HG02884 (cell line): ENCODE measurements at regions not wholly inside any gene's neighbourhood (a gene's known extent, or its start where the extent isn't known, plus 50 kb on each side); places are given as distances from the start of the nearest gene placed in this dataset.

Experiments
- ATAC-seq: cut with Tn5 transposase; IDR thresholded peaks from one replicate; pipeline ENCODE4 v1.9.1; 2021; ENCODE audit warnings: mild to moderate bottlenecking, moderate library complexity; ENCODE audit not compliant: unreplicated experiment

DNA sequence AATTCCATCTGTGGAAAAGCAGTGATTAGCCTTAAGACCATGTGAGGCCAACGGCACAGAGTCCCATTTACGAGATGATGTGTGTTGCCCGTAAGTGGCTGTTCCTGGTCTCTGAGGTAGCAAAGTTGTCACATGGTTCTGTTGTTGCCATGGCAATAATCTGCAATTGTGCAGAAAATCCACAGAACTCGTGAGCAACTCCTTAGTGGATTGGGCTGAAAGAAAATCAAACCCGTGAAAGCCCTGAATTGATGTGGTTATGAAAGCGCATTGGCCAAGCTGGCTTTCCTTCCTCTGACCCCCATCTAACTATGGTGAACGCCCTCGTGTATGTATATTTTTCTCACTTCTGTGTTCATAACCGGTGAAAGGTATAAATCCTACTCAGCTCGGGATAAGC, 614.7 kb downstream of the EBF1 start:
- ATAC-seq: no peak

DNA sequence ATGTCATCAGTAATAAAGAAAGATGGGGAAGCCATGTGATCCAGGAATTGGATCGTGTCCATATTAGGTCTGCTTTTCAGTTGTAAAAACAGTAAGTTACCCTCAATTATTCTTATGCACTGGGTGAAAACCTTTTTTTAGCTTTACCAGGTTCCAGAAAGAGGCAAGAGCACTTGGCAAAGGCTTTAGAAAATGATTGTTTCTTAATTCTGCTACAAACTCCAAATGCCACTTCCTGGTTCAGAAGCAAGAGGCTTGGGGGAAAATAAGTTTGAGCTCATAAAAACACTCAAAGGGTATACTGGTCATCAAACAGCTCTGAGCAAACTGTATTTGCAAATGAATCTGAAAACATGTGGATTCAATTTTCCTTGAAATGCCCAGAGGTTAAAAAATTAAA, 615.6 kb downstream of the EBF1 start:
- ATAC-seq: no peak

DNA sequence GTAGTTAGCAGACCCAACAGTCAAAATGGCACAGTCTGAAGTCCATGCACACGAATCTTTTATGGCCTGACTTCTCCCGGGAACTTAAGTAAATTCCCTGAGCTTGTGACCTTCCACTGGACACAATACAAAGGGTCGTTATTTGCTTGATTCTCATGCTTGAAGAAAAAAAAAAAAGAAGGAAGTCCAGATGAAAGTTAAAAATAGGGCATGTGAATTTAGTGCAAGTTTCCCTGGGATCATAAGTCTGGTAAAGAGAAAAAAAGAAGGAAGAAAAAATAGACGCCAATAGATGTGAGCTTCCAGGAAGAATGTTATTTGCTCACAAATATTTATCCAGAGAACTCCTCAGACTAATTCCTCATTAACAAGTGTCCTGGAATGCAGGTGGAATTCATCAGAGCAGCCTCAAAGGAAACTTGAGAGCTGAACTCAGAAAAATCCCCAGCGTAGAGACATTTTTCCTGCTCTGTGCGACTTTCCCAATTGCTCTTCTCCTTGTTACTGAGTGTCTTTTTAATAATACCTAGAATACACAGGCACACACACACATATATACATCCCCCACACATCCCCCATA, 616.3 kb downstream of the EBF1 start:
- ATAC-seq: no peak

DNA sequence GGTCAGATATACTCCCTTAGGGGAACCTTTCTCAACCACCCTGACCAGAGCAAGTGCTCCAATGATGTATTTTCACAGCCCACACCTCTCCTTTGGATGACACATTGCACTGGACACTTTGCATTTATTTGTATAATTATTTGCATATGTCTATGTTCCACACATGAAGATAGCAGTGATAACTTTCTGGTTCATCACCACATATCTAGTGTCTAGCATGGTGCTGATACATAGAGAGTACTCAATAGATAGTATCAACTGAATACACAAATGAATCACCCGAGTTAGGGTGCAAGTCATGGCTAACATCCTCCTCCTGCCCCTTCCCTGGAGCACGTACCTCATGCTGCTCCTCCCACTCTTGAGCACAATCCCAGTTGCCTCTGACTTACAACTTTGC, 617.6 kb downstream of the EBF1 start:
- ATAC-seq: no peak

DNA sequence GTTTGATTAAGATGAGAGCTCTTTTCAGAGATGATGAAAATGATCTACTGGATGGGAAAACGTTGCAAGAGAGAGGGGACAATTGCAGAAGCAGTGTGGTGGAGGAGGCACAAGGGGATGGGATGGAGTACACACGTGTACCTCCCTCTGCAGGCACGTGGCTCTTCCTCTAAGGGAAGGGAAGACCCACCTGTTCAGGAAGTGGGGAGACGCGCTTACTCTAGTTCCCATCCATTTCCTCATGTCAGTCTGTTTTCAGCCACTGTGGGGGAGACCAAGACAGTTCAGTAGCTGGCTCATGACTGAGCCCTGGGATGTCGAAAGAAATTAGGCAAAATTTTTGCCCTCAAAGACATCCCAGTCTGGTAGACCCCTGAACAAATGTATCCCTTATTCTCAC, 619.2 kb upstream of the CLINT1 start:
- no peak for ATAC-seq

DNA sequence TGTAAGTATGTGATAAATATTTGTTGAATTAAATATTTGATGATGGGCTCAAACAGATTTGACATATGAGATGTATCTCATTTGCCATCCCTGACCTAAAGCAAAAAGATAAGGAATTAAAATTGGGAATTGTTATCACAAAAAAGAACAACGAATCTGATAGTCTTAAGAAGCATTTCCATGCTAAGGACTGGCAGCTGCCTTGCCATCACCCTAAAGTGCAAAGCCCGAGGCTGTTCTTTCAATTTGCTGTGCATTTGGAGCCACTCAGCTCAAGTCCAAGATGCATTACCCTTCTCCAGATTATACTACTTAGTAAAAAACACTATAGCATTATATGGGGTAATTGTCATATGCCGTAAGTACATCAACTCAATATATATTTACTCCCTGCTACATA, 618.3 kb upstream of the CLINT1 start:
- ATAC-seq: no peak

DNA sequence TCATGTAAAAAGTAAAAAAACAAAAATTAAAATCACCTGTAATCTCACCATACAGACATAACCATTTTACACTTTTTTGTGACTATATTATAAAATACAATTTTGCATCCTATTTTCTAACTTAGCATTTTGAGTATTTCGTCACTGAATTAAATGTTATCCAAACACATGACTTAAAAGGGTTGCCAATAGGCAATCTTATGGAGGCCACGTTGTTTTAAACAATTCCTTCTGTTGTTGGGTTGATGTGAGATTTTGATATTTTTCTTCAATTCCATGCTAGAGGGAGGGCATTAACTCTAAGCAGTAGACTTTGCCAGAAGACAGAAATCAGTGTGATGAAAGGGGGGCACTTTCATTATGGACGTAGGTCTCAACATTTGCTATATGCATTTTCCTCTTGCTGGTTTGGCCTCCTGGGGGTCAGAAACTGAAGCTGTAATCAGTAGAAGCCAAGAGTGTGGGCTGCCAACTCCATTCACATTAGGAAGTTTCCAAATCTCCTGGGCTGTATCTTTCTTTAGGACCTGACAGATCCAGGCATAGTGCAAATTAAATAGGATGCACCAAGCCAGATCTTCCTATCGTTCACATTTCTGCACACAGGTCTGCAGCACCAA, 614.2 kb upstream of the CLINT1 start:
- ATAC-seq: no peak

DNA sequence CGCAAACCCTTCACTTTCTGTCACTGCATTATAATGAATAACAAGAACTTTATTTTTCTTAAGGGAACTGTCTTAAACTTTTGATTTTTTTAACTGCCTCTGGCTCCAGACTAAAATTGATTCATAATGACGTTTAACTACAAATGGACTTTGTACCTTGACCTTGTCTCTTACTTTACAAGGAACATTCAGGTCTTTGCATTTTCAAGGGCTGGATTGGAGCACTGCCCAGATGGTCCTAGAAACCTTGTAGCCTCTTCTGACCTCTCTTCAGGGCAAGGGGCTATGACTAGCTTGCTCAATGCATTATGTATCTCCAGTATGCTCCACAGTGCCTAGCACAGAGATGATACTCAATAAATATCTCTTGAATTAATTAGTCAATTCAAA, 612.6 kb upstream of the CLINT1 start:
- ATAC-seq: no peak

DNA sequence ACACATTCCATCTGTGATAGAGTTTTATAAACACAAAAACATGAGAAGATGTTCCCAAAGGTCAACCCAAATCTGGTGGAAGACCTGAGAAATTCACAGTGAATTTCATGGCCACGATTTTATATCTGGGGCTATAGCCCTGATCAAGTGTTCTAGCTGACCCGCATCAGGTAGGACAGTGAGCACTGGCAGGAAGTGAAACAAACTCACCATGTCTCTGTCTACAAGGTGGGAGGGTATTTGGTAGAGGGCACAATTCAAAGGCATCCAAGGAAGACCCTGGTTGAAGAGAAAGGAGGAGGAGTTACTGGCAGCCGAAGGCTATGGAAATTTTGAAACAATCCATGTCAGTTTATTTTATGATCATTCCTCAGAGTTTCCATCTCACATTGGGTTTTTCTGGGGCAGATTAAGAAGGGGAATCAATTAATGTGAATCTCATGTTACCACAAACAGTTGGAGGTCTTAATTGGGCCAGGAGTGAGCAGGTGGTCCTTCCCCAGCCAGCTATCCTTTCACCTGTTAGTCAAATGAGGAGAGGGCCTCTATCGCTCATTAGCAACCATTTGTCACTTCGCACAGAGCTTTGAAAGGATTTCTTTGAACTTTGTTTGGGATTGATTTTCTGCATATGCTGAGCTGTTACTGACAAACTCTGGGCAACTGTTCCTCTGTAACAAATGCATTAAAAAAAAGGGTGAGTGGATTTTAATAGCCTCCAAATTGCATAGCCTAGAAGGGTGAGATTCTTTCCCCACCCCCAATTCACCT, 612.0 kb upstream of the CLINT1 start:
- ATAC-seq: no peak

DNA sequence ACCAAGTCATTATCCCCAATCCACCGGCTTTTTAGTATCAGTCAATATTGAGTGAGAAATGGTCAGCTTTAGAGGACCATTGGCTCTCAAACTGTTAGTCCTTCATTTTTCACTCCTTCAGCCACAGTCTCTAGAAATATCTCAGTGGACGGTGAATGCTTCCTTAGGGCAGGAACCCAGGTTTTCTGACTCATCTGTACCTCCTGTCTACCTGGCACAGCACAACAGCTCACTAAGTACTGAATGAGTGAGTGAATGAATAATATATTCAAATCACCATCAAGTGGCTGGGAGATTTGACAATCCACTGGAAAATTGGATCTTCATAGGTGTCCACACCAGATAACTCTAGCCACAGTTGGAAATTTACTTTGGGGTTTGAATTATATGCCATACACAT, 609.5 kb upstream of the CLINT1 start:
- no peak for ATAC-seq

DNA sequence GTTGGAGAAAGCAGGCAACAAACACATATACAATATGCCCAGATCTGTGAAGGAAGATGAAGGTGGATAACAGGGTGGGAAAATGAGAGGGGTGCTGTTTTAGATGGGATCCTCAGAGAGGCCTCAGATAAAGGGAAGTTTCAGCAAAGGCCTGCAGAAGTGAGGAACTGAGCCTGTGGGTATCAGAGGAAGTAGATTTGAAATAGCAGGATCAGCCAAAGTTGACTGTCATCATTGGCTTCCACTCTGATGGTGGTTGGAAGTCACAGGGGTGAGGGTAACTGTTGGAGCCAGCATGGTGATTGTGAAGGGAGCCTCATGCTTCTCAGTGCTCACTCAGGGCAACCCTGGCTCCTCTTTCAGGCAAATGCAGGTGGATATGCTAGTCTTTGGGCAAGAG, 607.2 kb upstream of the CLINT1 start:
- no peak for ATAC-seq

DNA sequence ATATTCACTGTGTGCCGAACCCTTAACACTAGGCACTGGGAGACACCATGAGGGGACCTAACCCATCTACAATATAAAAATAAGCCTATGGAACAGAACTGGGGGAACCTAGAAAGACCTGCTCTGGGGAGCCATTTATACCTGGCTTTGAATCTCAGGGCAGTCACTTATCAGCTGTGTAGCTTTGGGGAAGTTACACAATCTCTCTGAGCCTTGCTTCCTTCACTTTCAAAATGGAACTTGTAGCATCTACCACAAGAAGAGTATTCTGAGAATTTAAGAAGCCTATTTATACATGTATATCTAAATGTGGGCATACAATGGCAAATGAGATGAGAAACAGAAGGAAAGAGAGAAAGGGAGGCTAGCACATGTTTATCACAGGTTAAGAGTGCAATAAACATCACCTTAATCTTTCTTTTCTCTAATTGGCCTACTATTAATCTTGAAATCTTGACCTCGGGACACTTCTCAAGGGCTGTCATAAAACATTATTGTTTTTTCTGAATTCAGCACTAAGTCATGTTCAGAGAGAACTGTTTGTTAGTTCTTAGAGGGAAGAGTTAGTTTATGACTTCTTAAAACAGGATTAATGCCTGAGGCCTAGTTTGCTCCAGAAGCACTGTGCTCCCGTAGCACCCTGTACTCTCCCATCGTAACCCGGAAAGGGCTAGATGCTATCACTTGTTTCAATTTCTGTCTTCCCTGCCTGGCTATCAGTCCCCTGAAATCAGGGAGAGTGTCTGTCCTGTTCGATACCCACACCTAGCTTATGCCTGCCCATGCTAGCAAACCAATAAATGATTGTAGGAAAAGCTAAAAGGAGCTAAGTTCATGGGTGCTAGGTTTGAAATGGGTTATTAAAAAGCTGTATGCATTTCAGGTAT, 606.4 kb upstream of the CLINT1 start:
- ATAC-seq: no peak

DNA sequence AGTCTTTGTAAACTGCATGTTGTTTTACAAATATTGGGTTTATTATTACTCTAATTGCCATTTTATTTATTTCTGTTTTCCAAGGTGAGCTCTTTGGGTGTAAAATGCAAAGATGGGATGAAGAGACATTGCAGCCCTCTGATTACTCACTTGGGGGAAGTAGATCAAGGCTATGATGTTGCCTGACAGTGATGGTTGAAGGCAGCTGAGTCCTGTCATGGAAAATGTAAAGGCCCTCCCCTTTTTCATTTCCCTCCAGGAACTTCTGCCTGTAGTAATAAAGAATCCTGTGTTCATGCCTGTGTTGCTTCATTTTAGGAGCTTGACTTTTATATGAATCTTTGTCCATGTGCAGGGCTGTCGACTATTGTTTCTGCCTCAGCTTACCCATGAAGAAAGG, 605.4 kb upstream of the CLINT1 start:
- ATAC-seq: no peak

DNA sequence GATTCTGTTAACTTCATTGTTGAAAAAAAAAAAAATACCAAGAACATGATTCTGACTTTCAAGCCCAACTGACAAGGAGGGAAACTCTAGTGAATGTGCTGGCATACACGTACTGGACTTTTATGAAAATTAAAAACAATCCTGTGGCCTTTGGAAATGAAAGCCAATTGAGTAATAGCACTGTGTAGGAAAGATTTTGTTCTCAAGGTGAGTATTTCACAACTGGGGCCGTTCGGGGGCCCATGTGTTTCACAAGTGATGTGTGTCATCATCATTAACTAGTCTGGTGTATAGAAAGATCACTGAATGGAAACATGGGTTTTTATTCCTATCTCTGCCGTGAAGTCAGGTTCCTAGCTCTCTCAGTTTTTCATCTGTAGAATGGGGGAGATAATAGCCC, 605.0 kb upstream of the CLINT1 start:
- no peak for ATAC-seq

DNA sequence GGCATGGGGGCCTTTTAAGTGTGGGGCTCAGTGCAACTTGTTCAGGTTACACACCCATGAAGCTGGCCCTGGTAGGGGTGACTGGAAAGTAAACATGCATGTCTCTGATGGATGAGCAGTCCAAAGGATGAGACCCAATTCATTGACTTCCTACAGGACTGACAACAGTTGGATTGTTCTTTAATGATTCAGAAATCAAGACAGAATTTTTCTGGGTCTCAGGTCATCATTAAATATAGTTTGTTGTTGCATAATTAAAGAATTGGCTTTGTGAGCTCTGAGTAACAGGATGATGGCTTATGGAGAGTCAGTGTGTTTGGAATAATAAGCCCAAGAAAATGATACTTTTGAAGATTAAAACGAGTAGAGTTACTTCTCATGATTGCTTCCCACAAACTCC, 604.2 kb upstream of the CLINT1 start:
- no peak for ATAC-seq

DNA sequence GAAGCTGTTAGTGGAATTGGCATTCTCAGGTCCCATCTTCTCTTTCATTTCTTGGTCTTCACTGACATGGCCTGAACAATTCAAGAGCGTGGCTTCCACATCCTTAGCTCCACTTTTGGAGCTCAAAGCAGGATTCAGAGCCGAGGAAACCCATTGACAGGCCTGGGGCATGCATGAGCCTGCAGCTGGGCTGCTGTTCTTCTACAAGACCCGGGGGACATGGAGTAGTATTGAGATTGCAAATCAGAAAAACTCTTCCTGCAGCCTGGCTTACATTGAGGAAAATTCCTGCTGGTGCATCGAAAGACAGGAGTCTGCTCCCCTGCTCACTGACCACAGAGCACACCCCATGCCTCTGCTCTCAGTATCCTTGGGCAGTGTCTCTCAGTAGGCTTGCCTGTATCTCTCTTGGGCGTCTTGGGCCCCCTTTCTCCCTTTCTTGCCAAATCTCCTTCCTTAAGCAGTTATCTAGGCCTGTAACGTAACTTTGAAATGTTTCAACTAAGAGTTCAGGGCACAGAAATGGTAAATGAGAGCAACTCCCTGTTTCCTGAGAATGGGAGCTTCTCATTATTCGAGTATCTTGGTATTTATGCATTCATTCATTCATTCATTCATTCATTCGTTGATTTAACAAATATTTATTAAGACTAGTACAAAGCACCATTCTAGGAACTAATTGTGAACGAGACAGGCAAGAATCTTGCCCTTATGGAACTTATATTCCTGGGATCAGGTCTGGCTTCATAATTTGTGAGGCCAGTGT, 603.6 kb upstream of the CLINT1 start:
- ATAC-seq: no peak

DNA sequence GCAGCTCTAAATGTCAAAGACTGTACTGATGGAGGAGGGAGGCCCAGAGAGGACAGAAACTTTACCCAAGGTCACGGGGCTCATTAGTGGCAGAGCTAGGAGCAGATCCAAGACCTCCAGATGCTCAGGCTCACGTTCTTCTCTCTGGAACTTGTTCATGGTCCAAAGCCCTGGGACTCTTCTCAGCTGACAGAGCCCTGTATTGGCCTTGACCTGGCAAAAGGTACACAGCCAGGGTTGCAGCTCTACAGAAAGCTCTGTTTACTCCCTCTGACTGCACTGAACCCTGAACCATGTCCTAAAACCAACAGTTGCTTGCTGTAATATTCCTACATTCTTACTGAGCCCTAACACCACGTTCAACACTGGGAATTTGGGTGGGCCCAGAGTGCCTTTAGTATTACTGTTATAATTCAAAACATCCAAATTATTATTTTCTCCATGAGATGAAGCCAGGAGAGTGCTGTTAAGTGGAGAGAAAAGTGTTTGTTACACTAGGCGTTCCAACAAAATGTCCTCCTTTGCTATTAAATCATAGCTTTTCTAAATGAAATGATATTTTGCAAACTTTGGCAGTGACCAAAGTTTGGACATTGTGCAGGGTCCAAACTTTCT, 602.4 kb upstream of the CLINT1 start:
- no peak for ATAC-seq

DNA sequence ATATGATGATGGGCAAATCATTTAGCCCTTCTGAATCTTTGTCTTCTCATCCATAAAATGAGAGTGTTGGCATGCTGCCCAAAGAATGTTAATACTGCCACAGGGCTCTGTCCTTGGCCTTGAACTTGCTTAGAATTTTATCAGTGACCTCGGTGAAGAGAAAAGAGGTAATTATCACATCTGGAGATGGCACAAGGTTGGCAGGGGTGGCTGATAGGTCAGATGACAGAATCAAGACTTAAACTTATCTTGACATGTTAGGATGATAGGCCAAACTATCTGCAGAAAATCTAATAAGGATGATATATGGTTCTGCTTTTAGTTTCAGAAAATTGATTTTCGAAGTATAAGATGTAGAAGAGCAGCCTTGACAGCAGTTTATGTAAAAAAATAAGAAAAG, 599.1 kb upstream of the CLINT1 start:
- ATAC-seq: no peak

DNA sequence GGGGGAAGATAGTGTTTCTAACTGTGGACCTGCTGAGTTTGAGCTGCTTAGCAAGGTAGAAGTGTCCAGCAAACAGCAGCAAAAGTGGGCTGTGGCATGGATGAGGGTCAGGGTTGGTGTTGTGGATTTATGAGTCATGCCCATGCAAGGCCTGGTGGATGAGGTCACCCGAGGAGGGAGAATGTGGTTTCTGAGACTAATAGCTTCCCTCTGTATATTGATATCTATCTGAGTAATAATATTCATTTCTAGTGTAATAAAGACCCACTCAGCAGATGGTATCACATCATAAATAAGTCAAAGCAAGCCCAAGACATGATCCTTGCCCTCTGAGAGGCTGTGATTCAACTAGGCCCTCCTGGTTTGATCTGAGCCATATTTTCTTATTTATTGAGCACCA, 597.8 kb upstream of the CLINT1 start:
- no peak for ATAC-seq

DNA sequence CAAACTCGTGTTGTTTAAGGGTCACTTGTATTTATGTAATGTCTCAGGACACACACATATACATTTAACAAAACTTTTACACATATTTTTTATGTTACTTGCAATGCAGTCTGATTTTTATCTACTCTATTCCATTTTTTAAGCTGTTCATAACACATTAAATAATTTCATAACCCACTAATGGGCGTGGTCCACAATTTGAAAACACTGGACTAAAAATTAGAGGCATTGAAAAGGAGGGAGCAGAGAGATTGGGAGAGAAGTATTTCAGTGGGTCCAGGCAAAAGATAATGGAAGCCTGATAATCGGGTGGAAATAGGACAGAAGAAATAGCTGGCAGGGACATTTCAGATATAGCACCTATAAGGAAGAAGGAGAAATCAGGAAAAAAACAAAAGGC, 597.3 kb upstream of the CLINT1 start:
- ATAC-seq: no peak
